ENCODE measurements at regions not wholly inside any gene's neighbourhood (a gene's known extent, or its start where the extent isn't known, plus 50 kb on each side); places are given as distances from the start of the nearest gene placed in this dataset.
"Not testable (repeated sequence)": the region's sequence is repeated elsewhere in the genome, so short reads cannot be mapped to it uniquely, and the experiment has no call there.

DNA sequence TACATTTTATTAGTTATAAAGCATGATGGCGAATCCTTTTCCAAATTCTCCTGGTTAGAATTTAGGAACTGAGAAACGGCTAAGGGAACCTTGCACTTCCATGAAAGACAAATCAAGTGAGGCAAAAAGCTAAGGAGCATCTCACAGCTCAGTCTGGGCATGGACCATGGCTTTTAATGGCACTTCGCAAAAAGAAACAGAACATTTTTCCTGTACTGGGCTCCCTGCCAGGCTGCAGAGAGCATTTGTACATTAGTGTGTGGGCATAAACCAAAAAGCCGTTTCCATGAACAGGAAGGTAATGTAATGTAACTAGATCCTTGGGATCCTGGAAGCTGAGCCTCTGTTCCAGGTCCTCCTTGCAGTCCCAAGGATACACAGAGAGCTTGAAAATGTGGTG is 354.2 kb downstream of the MRPS30 start:
- TF ChIP-seq, protein P1, sequence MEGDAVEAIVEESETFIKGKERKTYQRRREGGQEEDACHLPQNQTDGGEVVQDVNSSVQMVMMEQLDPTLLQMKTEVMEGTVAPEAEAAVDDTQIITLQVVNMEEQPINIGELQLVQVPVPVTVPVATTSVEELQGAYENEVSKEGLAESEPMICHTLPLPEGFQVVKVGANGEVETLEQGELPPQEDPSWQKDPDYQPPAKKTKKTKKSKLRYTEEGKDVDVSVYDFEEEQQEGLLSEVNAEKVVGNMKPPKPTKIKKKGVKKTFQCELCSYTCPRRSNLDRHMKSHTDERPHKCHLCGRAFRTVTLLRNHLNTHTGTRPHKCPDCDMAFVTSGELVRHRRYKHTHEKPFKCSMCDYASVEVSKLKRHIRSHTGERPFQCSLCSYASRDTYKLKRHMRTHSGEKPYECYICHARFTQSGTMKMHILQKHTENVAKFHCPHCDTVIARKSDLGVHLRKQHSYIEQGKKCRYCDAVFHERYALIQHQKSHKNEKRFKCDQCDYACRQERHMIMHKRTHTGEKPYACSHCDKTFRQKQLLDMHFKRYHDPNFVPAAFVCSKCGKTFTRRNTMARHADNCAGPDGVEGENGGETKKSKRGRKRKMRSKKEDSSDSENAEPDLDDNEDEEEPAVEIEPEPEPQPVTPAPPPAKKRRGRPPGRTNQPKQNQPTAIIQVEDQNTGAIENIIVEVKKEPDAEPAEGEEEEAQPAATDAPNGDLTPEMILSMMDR (IDR thresholded peaks at IDR 0.05; ENCODE audit: insufficient read depth, low read depth, low read length) = no peak
- TF ChIP-seq EZH2 (IDR thresholded peaks at IDR 0.05; ENCODE audit: insufficient read depth, low read length) = no peak
- H3K36me3 Mint-ChIP-seq (ENCODE audit: low read depth, unreplicated experiment) = no peaks in the 10 kb centered on the region
- H2AFZ ChIP-seq (ENCODE audit: low read depth, low read length) = no peak overlapping the region

DNA sequence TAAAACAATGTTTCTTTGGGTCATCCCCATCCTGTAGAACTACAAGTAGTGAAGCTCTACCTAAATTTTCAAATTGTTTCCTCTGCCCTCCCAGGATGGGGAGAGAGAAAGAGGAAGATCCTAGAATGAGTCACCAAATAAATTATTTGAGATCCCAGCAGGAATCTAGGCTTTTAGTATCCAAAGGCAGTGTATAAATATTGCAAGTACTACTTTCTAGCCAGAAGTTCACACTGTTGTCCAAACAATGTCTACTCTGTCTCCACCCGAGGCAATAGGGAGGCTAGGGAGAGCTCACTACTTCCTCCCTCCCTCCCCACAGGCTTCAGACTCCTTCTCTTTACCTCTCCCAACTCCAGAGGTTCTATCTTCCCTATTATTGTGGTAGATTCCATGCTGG is 362.8 kb downstream of the MRPS30 start:
- H3K4me3 Mint-ChIP-seq (ENCODE audit: unreplicated experiment) = no peak overlapping the region
- H2AFZ ChIP-seq (ENCODE audit: low read depth, low read length) = no peak overlapping the region
- no peak overlapping the region for H3K27ac ChIP-seq (ENCODE audit: low read depth, low read length)
- DNase-seq (ENCODE audit: low read depth) (no peak), FAIRE-seq (no peak)
- H3K79me2 ChIP-seq (ENCODE audit: insufficient read depth, low read length) = no peaks in the 10 kb centered on the region
- no peaks in the 10 kb centered on the region for H3K4me1 ChIP-seq (ENCODE audit: insufficient read depth, low read length)
- H3K27me3 ChIP-seq (ENCODE audit: insufficient read depth, low read length) = no peaks in the 10 kb centered on the region
- no peak overlapping the region for H3K4me2 ChIP-seq (ENCODE audit: low read length)
- no peaks in the 10 kb centered on the region for H3K4me1 Mint-ChIP-seq (ENCODE audit: low read depth, unreplicated experiment)
- no peak overlapping the region for H3K9ac ChIP-seq (ENCODE audit: low read length)
- no peak for TF ChIP-seq EZH2 (IDR thresholded peaks at IDR 0.05; ENCODE audit: insufficient read depth, low read length)
- TF ChIP-seq, protein P1 (IDR thresholded peaks at IDR 0.05; ENCODE audit: insufficient read depth, low read depth, low read length) = no peak
- H3K9me3 ChIP-seq (ENCODE audit: insufficient read depth, low read depth, low read length) = no peaks in the 10 kb centered on the region
- no peaks in the 10 kb centered on the region for H3K9me3 Mint-ChIP-seq (ENCODE audit: unreplicated experiment)
- no peaks in the 10 kb centered on the region for H3K27me3 Mint-ChIP-seq (ENCODE audit: low read depth, unreplicated experiment)
- no peaks in the 10 kb centered on the region for H3K36me3 ChIP-seq (ENCODE audit: insufficient read depth, low read length)
- no peak overlapping the region for H3K27ac Mint-ChIP-seq (ENCODE audit: unreplicated experiment)
- H4K20me1 ChIP-seq (ENCODE audit: insufficient read depth, low read length) = no peaks in the 10 kb centered on the region
- H3K4me3 ChIP-seq (ENCODE audit: insufficient read depth, low read depth, low read length) = no peak overlapping the region
- H3K36me3 Mint-ChIP-seq (ENCODE audit: low read depth, unreplicated experiment) = no peaks in the 10 kb centered on the region

More for the DNA sequence above, 354.2 kb downstream of the MRPS30 start:
- no peak overlapping the region for H3K9ac ChIP-seq (ENCODE audit: low read length)
- Mint-ChIP-seq H3K9me3 (ENCODE audit: unreplicated experiment) (no peaks in the 10 kb centered on the region), H3K4me1 (ENCODE audit: low read depth, unreplicated experiment) (no peaks in the 10 kb centered on the region), H3K27ac (ENCODE audit: unreplicated experiment) (no peak overlapping the region), H3K4me3 (ENCODE audit: unreplicated experiment) (no peak overlapping the region), H3K27me3 (ENCODE audit: low read depth, unreplicated experiment) (no peaks in the 10 kb centered on the region)
- H3K4me2 ChIP-seq (ENCODE audit: low read length) = no peak overlapping the region
- H4K20me1 ChIP-seq (ENCODE audit: insufficient read depth, low read length) = no peaks in the 10 kb centered on the region
- no peak overlapping the region for H3K27ac ChIP-seq (ENCODE audit: low read depth, low read length)
- no peaks in the 10 kb centered on the region for H3K79me2 ChIP-seq (ENCODE audit: insufficient read depth, low read length)
- FAIRE-seq = no peak
- DNase-seq (ENCODE audit: low read depth) = no peak
- H3K4me1 ChIP-seq (ENCODE audit: insufficient read depth, low read length) = no peaks in the 10 kb centered on the region
- H3K36me3 ChIP-seq (ENCODE audit: insufficient read depth, low read length) = no peaks in the 10 kb centered on the region
- H3K9me3 ChIP-seq (ENCODE audit: insufficient read depth, low read depth, low read length) = no peaks in the 10 kb centered on the region
- no peaks in the 10 kb centered on the region for H3K27me3 ChIP-seq (ENCODE audit: insufficient read depth, low read length)
- no peak overlapping the region for H3K4me3 ChIP-seq (ENCODE audit: insufficient read depth, low read depth, low read length)

DNA sequence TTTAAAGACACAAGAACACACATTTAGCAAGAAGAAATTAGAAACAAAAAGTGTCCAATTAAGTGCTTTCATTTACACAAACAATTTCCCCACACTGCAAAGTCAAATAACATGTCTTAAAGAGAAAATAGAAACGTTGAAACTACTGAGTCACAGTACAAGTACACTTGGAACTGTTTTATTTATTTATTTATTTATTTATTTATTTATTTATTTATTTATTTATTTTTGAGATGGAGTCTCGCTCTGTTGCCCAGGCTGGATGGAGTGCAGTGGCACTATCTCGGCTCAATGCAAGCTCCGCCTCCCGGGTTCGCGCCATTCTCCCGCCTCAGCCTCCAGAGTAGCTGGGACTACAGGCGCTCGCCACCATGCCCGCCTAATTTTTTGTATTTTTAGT is 363.9 kb downstream of the MRPS30 start:
- not testable (repeated sequence) for H3K9me3 ChIP-seq (ENCODE audit: insufficient read depth, low read depth, low read length); H3K4me2 ChIP-seq (ENCODE audit: low read length); H3K9ac ChIP-seq (ENCODE audit: low read length); FAIRE-seq; DNase-seq (ENCODE audit: low read depth); H3K9me3 Mint-ChIP-seq (ENCODE audit: unreplicated experiment); H3K4me3 ChIP-seq (ENCODE audit: insufficient read depth, low read depth, low read length); H3K4me3 Mint-ChIP-seq (ENCODE audit: unreplicated experiment); H3K36me3 Mint-ChIP-seq (ENCODE audit: low read depth, unreplicated experiment); H4K20me1 ChIP-seq (ENCODE audit: insufficient read depth, low read length); H2AFZ ChIP-seq (ENCODE audit: low read depth, low read length); H3K27me3 ChIP-seq (ENCODE audit: insufficient read depth, low read length); H3K36me3 ChIP-seq (ENCODE audit: insufficient read depth, low read length); H3K4me1 Mint-ChIP-seq (ENCODE audit: low read depth, unreplicated experiment); H3K27ac ChIP-seq (ENCODE audit: low read depth, low read length); H3K79me2 ChIP-seq (ENCODE audit: insufficient read depth, low read length); H3K27ac Mint-ChIP-seq (ENCODE audit: unreplicated experiment); H3K27me3 Mint-ChIP-seq (ENCODE audit: low read depth, unreplicated experiment); H3K4me1 ChIP-seq (ENCODE audit: insufficient read depth, low read length)

Data from astrocyte (in vitro differentiated cells and primary cell).